Right ventricle myocardium superior (tissue), 1 donor: ENCODE measurements at regions not wholly inside any gene's neighbourhood (a gene's known extent, or its start where the extent isn't known, plus 50 kb on each side); places are given as distances from the start of the nearest gene placed in this dataset.
A peak's percentile ranks its signal among the peaks of the same experiment; 100 is the strongest.
"Not testable (repeated sequence)": the region's sequence is repeated elsewhere in the genome, so short reads cannot be mapped to it uniquely, and the experiment has no call there.

ENCODE experiments used
- ATAC-seq: fragments of 200-7000 bp; cut with Tn5 transposase; one replicate; pipeline ENCODE4 v1.9.1; 2020; ENCODE audit warnings: mild to moderate bottlenecking; ENCODE audit not compliant: poor library complexity
- DNase-seq: peaks from one replicate; pipeline ENCODE4 v3.0.0-alpha.2; 2020
- intact Hi-C: fragments of 100-400 bp; cut with DNase I; formaldehyde crosslinking; loops from one replicate; pipeline ENCODE4 v1.11.2; 2022
- donor health status: DM: no; HTN: yes; CAD: no; lungs with severe emphysema.

- DNase-seq, intact Hi-C loops, ATAC-seq: not testable (repeated sequence)
These were observed 506.0 kb downstream of the SOX6 start for GRCh38 chr11:15850335-15850734.

GRCh38 chr11:15851051-15851498, 505.3 kb downstream of the SOX6 start:
- ATAC-seq: peak; percentile 68
- DNase-seq: no peak
- intact Hi-C loops: no loop called here

- peak; percentile 62 for ATAC-seq
- intact Hi-C loops: no loop called here
- no peak for DNase-seq
These were observed 504.2 kb downstream of the SOX6 start for GRCh38 chr11:15852179-15852578.

- DNase-seq (no peak), ATAC-seq (no peak)
- intact Hi-C loops: no loop called here
These were observed 502.1 kb downstream of the SOX6 start for GRCh38 chr11:15854245-15854644.

GRCh38 chr11:15858881-15859280, 497.5 kb downstream of the SOX6 start:
- intact Hi-C loops: no loop called here
- DNase-seq (no peak), ATAC-seq (no peak)

GRCh38 chr11:15859411-15859810, 496.9 kb downstream of the SOX6 start:
- ATAC-seq (no peak), DNase-seq (no peak)
- intact Hi-C loops: no loop called here

GRCh38 chr11:15861256-15861655, 495.1 kb downstream of the SOX6 start:
- DNase-seq: no peak
- peak; percentile 57 for ATAC-seq
- intact Hi-C loops: no loop called here

- intact Hi-C loops: no loop called here
- peak; percentile 56 for ATAC-seq
- no peak for DNase-seq
These were observed 492.9 kb downstream of the SOX6 start for GRCh38 chr11:15863411-15863810.

- ATAC-seq (no peak), DNase-seq (no peak)
- intact Hi-C loops: no loop called here
These were observed 492.1 kb downstream of the SOX6 start for GRCh38 chr11:15864026-15864805.

GRCh38 chr11:15865212-15865987, 490.9 kb downstream of the SOX6 start:
- DNase-seq (no peak), ATAC-seq (no peak)
- intact Hi-C loops: no loop called here

GRCh38 chr11:15867871-15868270, 488.5 kb downstream of the SOX6 start:
- intact Hi-C loops: no loop called here
- DNase-seq (no peak), ATAC-seq (no peak)

GRCh38 chr11:15870911-15871310, 485.4 kb downstream of the SOX6 start:
- DNase-seq: no peak
- intact Hi-C loops: no loop called here
- no peak for ATAC-seq

- DNase-seq: no peak
- intact Hi-C loops: no loop called here
- no peak for ATAC-seq
These were observed 484.3 kb downstream of the SOX6 start for GRCh38 chr11:15871904-15872626.

- DNase-seq (no peak), ATAC-seq (no peak)
- intact Hi-C loops: no loop called here
These were observed 482.8 kb downstream of the SOX6 start for GRCh38 chr11:15873501-15873900.

GRCh38 chr11:15874704-15875103, 481.6 kb downstream of the SOX6 start:
- DNase-seq: no peak
- ATAC-seq: no peak
- intact Hi-C loops: no loop called here

- no peak for ATAC-seq
These were observed 481.0 kb downstream of the SOX6 start for GRCh38 chr11:15875393-15875792.

GRCh38 chr11:15875943-15876342, 480.4 kb downstream of the SOX6 start:
- DNase-seq: no peak
- intact Hi-C loops: no loop called here
- ATAC-seq: no peak

More at GRCh38 chr11:15875393-15875792, 481.0 kb downstream of the SOX6 start:
- DNase-seq: no peak
- intact Hi-C loops: no loop called here

GRCh38 chr11:15878756-15879155, 477.6 kb downstream of the SOX6 start:
- intact Hi-C loops: no loop called here
- DNase-seq (no peak), ATAC-seq (no peak)

- ATAC-seq: no peak
- intact Hi-C loops: no loop called here
- DNase-seq: no peak
These were observed 476.1 kb downstream of the SOX6 start for GRCh38 chr11:15880291-15880690.
